GM23338 (cell line): ENCODE measurements at regions not wholly inside any gene's neighbourhood (a gene's known extent, or its start where the extent isn't known, plus 50 kb on each side); places are given as distances from the start of the nearest gene placed in this dataset.
A peak's percentile ranks its signal among the peaks of the same experiment; 100 is the strongest.

Experiments used
- ATAC-seq: fragments of 200-7000 bp; cut with Tn5 transposase; 3 replicates; pipeline ENCODE4 v1.9.1; 2020
- DNase-seq: peaks from one replicate; pipeline ENCODE4 v3.0.0-alpha.2; 2015; ENCODE audit warnings: low spot score
- H2AFZ ChIP-seq: fragments of 200-600 bp; sonication (generic); 2 replicates; pipeline ENCODE4 v1.8.0; 2016; ENCODE audit warnings: antibody characterized with exemption, mild to moderate bottlenecking, moderate library complexity
- H3F3A ChIP-seq: fragments of 200-600 bp; sonication (generic); replicated peaks from 2 replicates; pipeline ENCODE4 v1.8.0; 2017; ENCODE audit warnings: antibody characterized with exemption, mixed run types, low read depth
- H3K27ac ChIP-seq: fragments of 200-600 bp; sonication (generic); 2 replicates; pipeline ENCODE4 v1.6.1; 2016; ENCODE audit warnings: low read depth
- H3K27me3 ChIP-seq: fragments of 200-600 bp; sonication (generic); 2 replicates; pipeline ENCODE4 v1.8.0; 2016; ENCODE audit warnings: mild to moderate bottlenecking, mixed run types, moderate library complexity; ENCODE audit not compliant: insufficient read depth
- H3K36me3 ChIP-seq: fragments of 200-600 bp; sonication (generic); 2 replicates; pipeline ENCODE4 v1.8.0; 2016; ENCODE audit warnings: mild to moderate bottlenecking; ENCODE audit not compliant: insufficient read depth
- H3K4me1 ChIP-seq: fragments of 200-600 bp; sonication (generic); 2 replicates; pipeline ENCODE4 v1.8.0; 2016; ENCODE audit warnings: mild to moderate bottlenecking, moderate library complexity; ENCODE audit not compliant: insufficient read depth
- H3K4me2 ChIP-seq: fragments of 200-600 bp; sonication (generic); 2 replicates; pipeline ENCODE4 v1.7.1; 2017; ENCODE audit warnings: mixed run types
- H3K4me3 ChIP-seq: fragments of 200-600 bp; sonication (generic); 2 replicates; pipeline ENCODE4 v1.6.1; 2016; ENCODE audit warnings: mixed run types
- H3K79me2 ChIP-seq: fragments of 200-600 bp; sonication (generic); replicated peaks from 2 replicates; pipeline ENCODE4 v1.8.0; 2017; ENCODE audit warnings: mild to moderate bottlenecking; ENCODE audit not compliant: insufficient read depth
- H3K9me2 ChIP-seq: fragments of 200-600 bp; sonication (generic); 2 replicates; pipeline ENCODE4 v1.8.0; 2017; ENCODE audit not compliant: insufficient read depth
- H4K20me1 ChIP-seq: fragments of 200-600 bp; sonication (generic); replicated peaks from 2 replicates; pipeline ENCODE4 v1.8.0; 2017; ENCODE audit warnings: mild to moderate bottlenecking; ENCODE audit not compliant: insufficient read depth
- H3K27ac Mint-ChIP-seq: 2 replicates; pipeline ENCODE4 v1.8.0; 2020; ENCODE audit warnings: inconsistent platforms, mild to moderate bottlenecking, moderate library complexity, mixed read lengths
- H3K27me3 Mint-ChIP-seq: 3 replicates; pipeline ENCODE4 v1.8.0; 2022; ENCODE audit warnings: low read depth, mild to moderate bottlenecking, moderate library complexity, mixed read lengths, inconsistent platforms; ENCODE audit not compliant: insufficient read depth, poor library complexity
- H3K36me3 Mint-ChIP-seq: 3 replicates; pipeline ENCODE4 v1.8.0; 2021; ENCODE audit warnings: low read depth, mild to moderate bottlenecking, inconsistent platforms, moderate library complexity, mixed read lengths
- H3K4me1 Mint-ChIP-seq: 3 replicates; pipeline ENCODE4 v1.8.0; 2020; ENCODE audit warnings: mild to moderate bottlenecking, inconsistent platforms, mixed read lengths
- H3K4me3 Mint-ChIP-seq: 3 replicates; pipeline ENCODE4 v1.8.0; 2021; ENCODE audit warnings: moderate library complexity, mild to moderate bottlenecking, inconsistent platforms, mixed read lengths
- H3K9me3 Mint-ChIP-seq: 3 replicates; pipeline ENCODE4 v1.8.0; 2020; ENCODE audit warnings: moderate library complexity, mild to moderate bottlenecking, inconsistent platforms, mixed read lengths
- CREB1 ChIP-seq: fragments of 250-450 bp; sonication (Bioruptor Pico); IDR thresholded peaks from 2 replicates; pipeline ENCODE4 v1.5.0; 2020; ENCODE audit warnings: low read depth, mild to moderate bottlenecking, moderate library complexity
- CTCF ChIP-seq, 2 experiments: fragments of 200-600 bp in 1 of 2; sonication (generic) in 1 of 2; conservative IDR thresholded peaks; 2 replicates each; pipeline versions ENCODE4 v1.5.1 to v1.6.1; 2016 to 2017; ENCODE audit warnings: antibody characterized with exemption in 2 of 2, low read depth in 2 of 2, mild to moderate bottlenecking in 2 of 2, moderate library complexity in 1 of 2
- ETS1 ChIP-seq: IDR thresholded peaks from 2 replicates; pipeline ENCODE4 v1.6.1; 2016; ENCODE audit warnings: antibody characterized with exemption
- EZH2 ChIP-seq: fragments of 200-600 bp; sonication (generic); IDR thresholded peaks from one replicate; pipeline ENCODE4 v1.8.0; 2017; ENCODE audit warnings: antibody characterized with exemption, mild to moderate bottlenecking, low read depth; ENCODE audit not compliant: unreplicated experiment
- EZH2phosphoT487 ChIP-seq: fragments of 200-600 bp; sonication (generic); IDR thresholded peaks from one replicate; pipeline ENCODE4 v1.8.1; 2018; ENCODE audit warnings: antibody characterized with exemption; ENCODE audit not compliant: unreplicated experiment
- JUNB ChIP-seq: IDR thresholded peaks from one replicate; pipeline ENCODE4 v1.6.1; 2016; ENCODE audit warnings: antibody characterized with exemption; ENCODE audit not compliant: unreplicated experiment
- NANOG ChIP-seq: IDR thresholded peaks from 2 replicates; pipeline ENCODE4 v1.6.1; 2016; ENCODE audit warnings: antibody characterized with exemption, borderline replicate concordance
- POLR2AphosphoS5 ChIP-seq: IDR thresholded peaks from 2 replicates; pipeline ENCODE4 v1.6.1; 2016; ENCODE audit warnings: antibody characterized with exemption, low read depth
- REST ChIP-seq: IDR thresholded peaks from one replicate; pipeline ENCODE4 v1.6.1; 2018; ENCODE audit warnings: antibody characterized with exemption; ENCODE audit not compliant: unreplicated experiment
- STAT1 ChIP-seq: IDR thresholded peaks from one replicate; pipeline ENCODE4 v1.6.1; 2016; ENCODE audit warnings: antibody characterized with exemption; ENCODE audit not compliant: unreplicated experiment
- ZNF114 ChIP-seq: fragments of 250-450 bp; sonication (Bioruptor Pico); IDR thresholded peaks from 2 replicates; pipeline ENCODE4 v1.5.0; 2020; ENCODE audit warnings: mild to moderate bottlenecking, moderate library complexity
- ZNF331 ChIP-seq: fragments of 250-450 bp; sonication (Bioruptor Pico); IDR thresholded peaks from 2 replicates; pipeline ENCODE4 v1.5.0; 2020; ENCODE audit warnings: low read depth, mild to moderate bottlenecking, moderate library complexity
- ZNF462 ChIP-seq: fragments of 250-450 bp; sonication (Bioruptor Pico); IDR thresholded peaks from 2 replicates; pipeline ENCODE4 v1.5.0; 2020; ENCODE audit warnings: mild to moderate bottlenecking, moderate library complexity

- no peaks in the 10 kb centered on the region for H3K36me3 Mint-ChIP-seq
- H3K27ac Mint-ChIP-seq, result no peak overlapping the region
- Histone ChIP-seq H3K4me1 (peaks cover 5% of the 10 kb centered on the region; the same call in 1 of the 2 replicates), H3K4me2 (no peak overlapping the region), H3K36me3 (no peaks in the 10 kb centered on the region), H2AFZ (peak overlapping the region; percentile 56; the same call in 1 of the 2 replicates), H4K20me1 (no peaks in the 10 kb centered on the region), H3K27ac (no peak overlapping the region), H3K27me3 (no peaks in the 10 kb centered on the region), H3F3A (no peaks in the 10 kb centered on the region), H3K79me2 (no peaks in the 10 kb centered on the region), H3K9me2 (peaks cover 8% of the 10 kb centered on the region), H3K4me3 (no peak overlapping the region)
- TF ChIP-seq STAT1, result no peak
- no peak for TF ChIP-seq POLR2AphosphoS5
- TF ChIP-seq EZH2, result no peak
- no peak for TF ChIP-seq ZNF462 (CRISPR knock-in tag)
- no peak for TF ChIP-seq ETS1
- TF ChIP-seq CREB1 (CRISPR knock-in tag), result no peak
- TF ChIP-seq EZH2phosphoT487, result no peak
- no peak for TF ChIP-seq ZNF114 (CRISPR knock-in tag)
- TF ChIP-seq NANOG, result no peak
- TF ChIP-seq REST, result no peak
- no peak for TF ChIP-seq JUNB
- TF ChIP-seq CTCF (conservative IDR thresholded peaks at IDR 0.05; ENCODE audit: low read depth in 2 of 2), result no peak
- no peak for TF ChIP-seq ZNF331
- H3K4me1 Mint-ChIP-seq, result peaks cover 9% of the 10 kb centered on the region
- ATAC-seq (no peak), DNase-seq (no peak)
- H3K9me3 Mint-ChIP-seq, result no peaks in the 10 kb centered on the region
- H3K27me3 Mint-ChIP-seq, result no peaks in the 10 kb centered on the region
- no peak overlapping the region for H3K4me3 Mint-ChIP-seq
Measured at GRCh38 chr7:25926451-25926850, 225.5 kb upstream of the NFE2L3 start.
